ENCODE measurements at regions not wholly inside any gene's neighbourhood (a gene's known extent, or its start where the extent isn't known, plus 50 kb on each side); places are given as distances from the start of the nearest gene placed in this dataset.

GRCh38 chr3:19093084-19093483, 55.2 kb upstream of the KCNH8 start:
- H3K9me3 ChIP-seq (ENCODE audit: control insufficient read depth in 2 of 3, low read length in 3 of 3) = no peaks in the 10 kb centered on the region
- Mint-ChIP-seq H3K36me3 (no peaks in the 10 kb centered on the region), H3K9me3 (peaks cover 0 to 8% (median 1%) of the 10 kb centered on the region in 11 donors), H3K4me1 (no peaks in the 10 kb centered on the region), H3K27me3 (peaks cover 0 to 2% (median 0%) of the 10 kb centered on the region in 5 donors), H3K4me3 (no peak overlapping the region), H3K27ac (no peak overlapping the region)
- no peaks in the 10 kb centered on the region for H3K27me3 ChIP-seq (ENCODE audit: control insufficient read depth in 2 of 2, insufficient read depth in 2 of 2, low read length in 2 of 2)
- no peak overlapping the region for H3K4me3 ChIP-seq (ENCODE audit: low read length)
- DNase-seq (no peak), ATAC-seq (no peak)
- intact Hi-C loops (cut with micrococcal nuclease) = no loop called here
- H3K27ac ChIP-seq (ENCODE audit: low read depth, low read length) = no peak overlapping the region
- no peaks in the 10 kb centered on the region for H3K36me3 ChIP-seq (ENCODE audit: control insufficient read depth in 2 of 3, insufficient read depth in 3 of 3, low read length in 3 of 3)
- POLR2A ChIA-PET = no interaction called here
- H3K4me1 ChIP-seq (ENCODE audit: control insufficient read depth in 2 of 2, insufficient read depth in 2 of 2, low read length in 2 of 2) = no peaks in the 10 kb centered on the region
- CTCF ChIA-PET = no interaction called here

GRCh38 chr3:19077388-19077787, 70.9 kb upstream of the KCNH8 start:
- DNase-seq = no peak
- H3K9me3 Mint-ChIP-seq = peaks cover 0 to 3% (median 0%) of the 10 kb centered on the region in 11 donors
- Histone ChIP-seq H3K27me3 (ENCODE audit: control insufficient read depth in 2 of 2, insufficient read depth in 2 of 2, low read length in 2 of 2) (no peaks in the 10 kb centered on the region), H3K27ac (ENCODE audit: low read depth, low read length) (no peak overlapping the region), H3K4me3 (ENCODE audit: low read length) (no peak overlapping the region), H3K9me3 (ENCODE audit: control insufficient read depth in 2 of 3, low read length in 3 of 3) (no peaks in the 10 kb centered on the region), H3K4me1 (ENCODE audit: control insufficient read depth in 2 of 2, insufficient read depth in 2 of 2, low read length in 2 of 2) (no peaks in the 10 kb centered on the region), H3K36me3 (ENCODE audit: control insufficient read depth in 2 of 3, insufficient read depth in 3 of 3, low read length in 3 of 3) (no peaks in the 10 kb centered on the region)
- no peak overlapping the region for H3K4me3 Mint-ChIP-seq
- no peak overlapping the region for H3K27ac Mint-ChIP-seq
- no peak for ATAC-seq
- H3K36me3 Mint-ChIP-seq = no peaks in the 10 kb centered on the region
- POLR2A ChIA-PET = no interaction called here
- H3K4me1 Mint-ChIP-seq = no peaks in the 10 kb centered on the region
- intact Hi-C loops (cut with micrococcal nuclease) = no loop called here
- peaks cover 5 to 20% (median 15%) of the 10 kb centered on the region in 5 donors for H3K27me3 Mint-ChIP-seq
- CTCF ChIA-PET = interaction anchor here (0.9 kb wide), 1 partner anchor 12 kb away, joined by 3 read pairs; no protein-coding TSS in a partner anchor

GRCh38 chr3:19075037-19075436, 73.3 kb upstream of the KCNH8 start:
- Mint-ChIP-seq H3K4me1 (no peaks in the 10 kb centered on the region), H3K27me3 (peaks cover 5 to 11% (median 8%) of the 10 kb centered on the region in 5 donors)

DNA sequence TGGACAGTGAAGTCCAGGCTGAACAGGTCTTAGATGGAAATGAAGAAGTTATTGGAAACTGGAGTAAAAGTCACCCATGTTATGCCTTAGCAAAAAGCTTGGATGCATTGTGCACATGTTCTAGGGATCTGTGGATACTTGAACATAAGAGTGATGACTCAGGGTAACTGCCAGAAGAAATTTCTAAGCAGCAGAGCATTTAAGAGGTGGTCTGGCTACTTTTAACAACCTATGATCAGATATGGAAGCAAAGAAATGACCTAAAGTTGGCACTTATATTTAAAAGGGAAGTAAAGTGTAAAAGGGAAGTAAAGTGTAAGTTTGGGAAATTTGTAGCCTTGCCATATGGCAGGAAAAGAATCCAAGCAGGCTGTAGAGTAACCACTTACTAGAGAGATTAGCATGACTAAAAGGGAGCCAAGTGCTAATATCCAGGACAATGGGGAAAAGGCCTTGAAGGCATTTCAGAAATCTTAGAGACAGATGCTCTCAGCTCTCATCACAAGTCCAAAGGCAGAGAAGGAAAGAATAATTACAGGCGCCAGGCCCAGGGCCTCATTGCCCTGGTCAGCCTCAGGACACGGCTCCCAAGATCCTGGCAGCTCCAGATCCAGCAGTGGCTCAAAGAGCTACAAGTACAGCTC, 73.9 kb upstream of the KCNH8 start:
- H3K4me1 ChIP-seq (ENCODE audit: control insufficient read depth in 2 of 2, insufficient read depth in 2 of 2, low read length in 2 of 2) = no peaks in the 10 kb centered on the region
- H3K4me1 Mint-ChIP-seq = no peaks in the 10 kb centered on the region
- no peak overlapping the region for H3K27ac ChIP-seq (ENCODE audit: low read depth, low read length)
- peaks cover 0 to 10% (median 2%) of the 10 kb centered on the region in 11 donors for H3K9me3 Mint-ChIP-seq
- no peaks in the 10 kb centered on the region for H3K36me3 ChIP-seq (ENCODE audit: control insufficient read depth in 2 of 3, insufficient read depth in 3 of 3, low read length in 3 of 3)
- H3K27me3 ChIP-seq (ENCODE audit: control insufficient read depth in 2 of 2, insufficient read depth in 2 of 2, low read length in 2 of 2) = no peaks in the 10 kb centered on the region
- H3K36me3 Mint-ChIP-seq = no peaks in the 10 kb centered on the region
- peaks cover 3 to 11% (median 7%) of the 10 kb centered on the region in 5 donors for H3K27me3 Mint-ChIP-seq
- no peak for ATAC-seq
- no peak overlapping the region for H3K4me3 ChIP-seq (ENCODE audit: low read length)
- H3K9me3 ChIP-seq (ENCODE audit: control insufficient read depth in 2 of 3, low read length in 3 of 3) = no peaks in the 10 kb centered on the region
- intact Hi-C loops (cut with micrococcal nuclease) = no loop called here
- H3K27ac Mint-ChIP-seq = no peak overlapping the region
- no peak overlapping the region for H3K4me3 Mint-ChIP-seq
- CTCF ChIA-PET = no interaction called here
- no peak for DNase-seq
- POLR2A ChIA-PET = no interaction called here

More at GRCh38 chr3:19075037-19075436, 73.3 kb upstream of the KCNH8 start:
- intact Hi-C loops (cut with micrococcal nuclease) = no loop called here
- Histone ChIP-seq H3K9me3 (ENCODE audit: control insufficient read depth in 2 of 3, low read length in 3 of 3) (no peaks in the 10 kb centered on the region), H3K4me3 (ENCODE audit: low read length) (no peak overlapping the region), H3K27me3 (ENCODE audit: control insufficient read depth in 2 of 2, insufficient read depth in 2 of 2, low read length in 2 of 2) (no peaks in the 10 kb centered on the region), H3K27ac (ENCODE audit: low read depth, low read length) (no peak overlapping the region), H3K36me3 (ENCODE audit: control insufficient read depth in 2 of 3, insufficient read depth in 3 of 3, low read length in 3 of 3) (no peaks in the 10 kb centered on the region), H3K4me1 (ENCODE audit: control insufficient read depth in 2 of 2, insufficient read depth in 2 of 2, low read length in 2 of 2) (no peaks in the 10 kb centered on the region)
- Mint-ChIP-seq H3K27ac (no peak overlapping the region), H3K9me3 (peaks cover 0 to 10% (median 2%) of the 10 kb centered on the region in 11 donors), H3K36me3 (no peaks in the 10 kb centered on the region), H3K4me3 (no peak overlapping the region)
- ATAC-seq (no peak), DNase-seq (no peak)
- ChIA-PET POLR2A (no interaction called here), CTCF (no interaction called here)

DNA sequence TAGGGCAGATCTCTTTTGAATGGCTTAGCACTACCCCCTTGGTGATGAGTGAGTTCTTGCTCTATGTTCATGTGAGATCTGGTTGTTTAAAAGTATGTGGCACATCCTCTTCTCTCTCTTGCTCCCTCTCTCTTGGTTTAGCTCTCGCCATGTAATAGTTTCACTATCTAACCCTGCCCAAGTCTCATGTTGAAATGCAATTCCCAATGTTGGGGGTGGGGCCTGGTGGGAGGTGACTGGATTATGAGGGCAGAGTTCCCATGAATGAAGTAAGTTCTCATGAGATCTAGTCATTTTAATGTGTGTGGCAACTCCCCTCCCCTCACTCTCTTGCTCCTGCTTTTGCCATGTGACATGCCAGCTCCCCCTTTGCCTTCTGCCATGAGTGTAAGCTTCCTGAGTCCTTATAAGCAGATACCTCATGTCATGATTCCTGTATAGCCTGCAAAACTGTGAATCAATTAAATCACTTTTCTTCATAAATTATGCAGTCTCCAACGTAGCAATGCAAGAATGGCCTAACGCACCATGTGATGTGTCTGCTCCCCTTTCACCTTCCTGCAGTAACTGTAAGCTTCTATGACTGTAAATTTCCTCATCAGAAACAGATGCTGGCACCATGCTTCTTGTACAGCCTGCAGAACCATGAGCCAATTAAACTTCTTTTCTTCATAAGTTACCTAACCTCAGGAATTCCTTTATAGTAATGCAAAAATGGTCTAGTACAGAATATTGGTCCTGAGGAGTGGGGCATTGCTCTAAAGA, 74.8 kb upstream of the KCNH8 start:
- Mint-ChIP-seq H3K9me3 (peaks cover 0 to 10% (median 2%) of the 10 kb centered on the region in 11 donors), H3K4me1 (no peaks in the 10 kb centered on the region), H3K4me3 (no peak overlapping the region), H3K36me3 (no peaks in the 10 kb centered on the region), H3K27ac (no peak overlapping the region), H3K27me3 (peaks cover 0 to 17% (median 7%) of the 10 kb centered on the region in 5 donors)
- CTCF ChIA-PET = interaction anchor here (0.6 kb wide), 1 partner anchor 78 kb away, joined by 3 read pairs; no protein-coding TSS in a partner anchor
- ATAC-seq (no peak), DNase-seq (no peak)
- intact Hi-C loops (cut with micrococcal nuclease) = no loop called here
- Histone ChIP-seq H3K36me3 (ENCODE audit: control insufficient read depth in 2 of 3, insufficient read depth in 3 of 3, low read length in 3 of 3) (no peaks in the 10 kb centered on the region), H3K4me3 (ENCODE audit: low read length) (no peak overlapping the region), H3K9me3 (ENCODE audit: control insufficient read depth in 2 of 3, low read length in 3 of 3) (no peaks in the 10 kb centered on the region), H3K27me3 (ENCODE audit: control insufficient read depth in 2 of 2, insufficient read depth in 2 of 2, low read length in 2 of 2) (no peaks in the 10 kb centered on the region), H3K27ac (ENCODE audit: low read depth, low read length) (no peak overlapping the region), H3K4me1 (ENCODE audit: control insufficient read depth in 2 of 2, insufficient read depth in 2 of 2, low read length in 2 of 2) (no peaks in the 10 kb centered on the region)
- POLR2A ChIA-PET = no interaction called here

- no peak for DNase-seq
- Mint-ChIP-seq H3K36me3 (peaks cover 0 to 3% (median 0%) of the 10 kb centered on the region in 5 donors), H3K27ac (no peak overlapping the region), H3K27me3 (peaks cover 0 to 11% (median 0%) of the 10 kb centered on the region in 5 donors), H3K9me3 (peaks cover 0 to 11% (median 2%) of the 10 kb centered on the region in 11 donors), H3K4me1 (no peaks in the 10 kb centered on the region), H3K4me3 (no peak overlapping the region)
- intact Hi-C loops (cut with micrococcal nuclease) = no loop called here
- Histone ChIP-seq H3K4me1 (ENCODE audit: control insufficient read depth in 2 of 2, insufficient read depth in 2 of 2, low read length in 2 of 2) (no peaks in the 10 kb centered on the region), H3K27ac (ENCODE audit: low read depth, low read length) (no peak overlapping the region), H3K9me3 (ENCODE audit: control insufficient read depth in 2 of 3, low read length in 3 of 3) (no peaks in the 10 kb centered on the region), H3K4me3 (ENCODE audit: low read length) (no peak overlapping the region), H3K27me3 (ENCODE audit: control insufficient read depth in 2 of 2, insufficient read depth in 2 of 2, low read length in 2 of 2) (no peaks in the 10 kb centered on the region), H3K36me3 (ENCODE audit: control insufficient read depth in 2 of 3, insufficient read depth in 3 of 3, low read length in 3 of 3) (no peaks in the 10 kb centered on the region)
- CTCF ChIA-PET = interaction anchor here (1.2 kb wide), 1 partner anchor 800 kb away, joined by 3 read pairs; no protein-coding TSS in a partner anchor
- POLR2A ChIA-PET = no interaction called here
- ATAC-seq = no peak
Observed at GRCh38 chr3:19070325-19070724, 78.0 kb upstream of the KCNH8 start.
